ENCODE measurements at regions not wholly inside any gene's neighbourhood (a gene's known extent, or its start where the extent isn't known, plus 50 kb on each side); places are given as distances from the start of the nearest gene placed in this dataset.

- DNase-seq (ENCODE audit: low read depth) = no peak
- TF ChIP-seq, protein P1, sequence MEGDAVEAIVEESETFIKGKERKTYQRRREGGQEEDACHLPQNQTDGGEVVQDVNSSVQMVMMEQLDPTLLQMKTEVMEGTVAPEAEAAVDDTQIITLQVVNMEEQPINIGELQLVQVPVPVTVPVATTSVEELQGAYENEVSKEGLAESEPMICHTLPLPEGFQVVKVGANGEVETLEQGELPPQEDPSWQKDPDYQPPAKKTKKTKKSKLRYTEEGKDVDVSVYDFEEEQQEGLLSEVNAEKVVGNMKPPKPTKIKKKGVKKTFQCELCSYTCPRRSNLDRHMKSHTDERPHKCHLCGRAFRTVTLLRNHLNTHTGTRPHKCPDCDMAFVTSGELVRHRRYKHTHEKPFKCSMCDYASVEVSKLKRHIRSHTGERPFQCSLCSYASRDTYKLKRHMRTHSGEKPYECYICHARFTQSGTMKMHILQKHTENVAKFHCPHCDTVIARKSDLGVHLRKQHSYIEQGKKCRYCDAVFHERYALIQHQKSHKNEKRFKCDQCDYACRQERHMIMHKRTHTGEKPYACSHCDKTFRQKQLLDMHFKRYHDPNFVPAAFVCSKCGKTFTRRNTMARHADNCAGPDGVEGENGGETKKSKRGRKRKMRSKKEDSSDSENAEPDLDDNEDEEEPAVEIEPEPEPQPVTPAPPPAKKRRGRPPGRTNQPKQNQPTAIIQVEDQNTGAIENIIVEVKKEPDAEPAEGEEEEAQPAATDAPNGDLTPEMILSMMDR (IDR thresholded peaks at IDR 0.05; ENCODE audit: insufficient read depth, low read depth, low read length, missing control alignments) = no peak
- no peak overlapping the region for H3K4me3 ChIP-seq (ENCODE audit: low read depth, low read length)
Observed at GRCh38 chr1:199508072-199508471, 519.4 kb upstream of the NR5A2 start.

GRCh38 chr1:199508653-199509052 lies 518.9 kb upstream of the NR5A2 start:
- H3K4me3 ChIP-seq (ENCODE audit: low read depth, low read length) = no peak overlapping the region
- TF ChIP-seq, protein P1 (IDR thresholded peaks at IDR 0.05; ENCODE audit: insufficient read depth, low read depth, low read length, missing control alignments) = no peak
- no peak for DNase-seq (ENCODE audit: low read depth)

GRCh38 chr1:199509456-199509855 lies 518.1 kb upstream of the NR5A2 start:
- H3K4me3 ChIP-seq (ENCODE audit: low read depth, low read length) = no peak overlapping the region
- TF ChIP-seq, protein P1 (IDR thresholded peaks at IDR 0.05; ENCODE audit: insufficient read depth, low read depth, low read length, missing control alignments) = no peak
- DNase-seq (ENCODE audit: low read depth) = no peak

- no peak overlapping the region for H3K4me3 ChIP-seq (ENCODE audit: low read depth, low read length)
- DNase-seq (ENCODE audit: low read depth) = peak; percentile 84
- TF ChIP-seq, protein P1 (IDR thresholded peaks at IDR 0.05; ENCODE audit: insufficient read depth, low read depth, low read length, missing control alignments) = no peak
Observed at GRCh38 chr1:199510314-199510713, 517.2 kb upstream of the NR5A2 start.

DNA sequence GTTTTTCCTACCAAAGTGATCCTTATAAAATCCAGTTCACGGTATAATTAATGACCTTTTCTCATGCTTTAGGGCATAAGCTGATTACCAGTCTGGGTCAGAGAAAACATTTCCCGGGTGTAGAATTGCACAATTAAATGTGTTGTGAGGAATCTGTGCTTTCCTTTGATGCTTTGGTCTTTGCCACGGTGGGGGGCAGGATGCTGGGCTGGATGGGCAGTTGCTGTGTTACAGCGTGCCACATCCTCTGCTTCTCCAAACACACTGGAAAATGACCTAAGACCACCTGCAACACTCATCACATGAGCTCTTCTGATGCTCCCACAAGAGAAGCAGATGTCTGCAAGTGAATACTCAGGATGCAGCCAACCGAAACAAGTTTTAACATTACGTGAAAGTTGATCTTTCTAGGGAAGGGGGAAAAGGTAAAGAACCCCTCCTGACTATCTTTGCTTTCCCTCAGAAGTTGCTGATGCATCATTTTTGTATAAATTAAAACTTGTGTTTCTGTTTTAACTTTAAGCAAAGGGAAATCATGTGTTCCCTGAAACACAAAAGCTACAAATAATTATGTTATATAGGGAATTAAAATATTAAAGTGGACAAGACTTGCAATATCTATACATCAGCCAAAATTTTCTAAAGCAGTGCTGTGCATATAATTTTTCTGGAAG lies 515.3 kb upstream of the NR5A2 start:
- no peak overlapping the region for H3K4me3 ChIP-seq (ENCODE audit: low read depth, low read length)
- DNase-seq (ENCODE audit: low read depth) = no peak
- TF ChIP-seq, protein P1 (IDR thresholded peaks at IDR 0.05; ENCODE audit: insufficient read depth, low read depth, low read length, missing control alignments) = no peak

- H3K4me3 ChIP-seq (ENCODE audit: low read depth, low read length) = no peak overlapping the region
- TF ChIP-seq, protein P1 (IDR thresholded peaks at IDR 0.05; ENCODE audit: insufficient read depth, low read depth, low read length, missing control alignments) = no peak
- no peak for DNase-seq (ENCODE audit: low read depth)
Observed at GRCh38 chr1:199515261-199515660, 512.2 kb upstream of the NR5A2 start.

- no peak overlapping the region for H3K4me3 ChIP-seq (ENCODE audit: low read depth, low read length)
- TF ChIP-seq, protein P1 (IDR thresholded peaks at IDR 0.05; ENCODE audit: insufficient read depth, low read depth, low read length, missing control alignments) = no peak
- no peak for DNase-seq (ENCODE audit: low read depth)
Observed at GRCh38 chr1:199522338-199522737, 505.2 kb upstream of the NR5A2 start.

Measured in GM12865 (cell line).